SK-MEL-5 (cell line): ENCODE measurements at regions not wholly inside any gene's neighbourhood (a gene's known extent, or its start where the extent isn't known, plus 50 kb on each side); places are given as distances from the start of the nearest gene placed in this dataset.

Source experiments
- DNase-seq: peaks from one replicate; pipeline ENCODE4 v3.0.0-alpha.2; 2016; ENCODE audit warnings: low read depth, low spot score
- in situ Hi-C: cut with HindIII; loops from 2 replicates; pipeline ENCODE4 v1.10.0; 2016; ENCODE audit warnings: low sequenced_read_pairs, high pct_unique_total_duplicates, low pct_unique_long_range_greater_than_20kb

GRCh38 chr10:60644436-60645130 is 133.7 kb upstream of the CDK1 start:
- in situ Hi-C loops, result no loop called here
- DNase-seq, result no peak

DNA sequence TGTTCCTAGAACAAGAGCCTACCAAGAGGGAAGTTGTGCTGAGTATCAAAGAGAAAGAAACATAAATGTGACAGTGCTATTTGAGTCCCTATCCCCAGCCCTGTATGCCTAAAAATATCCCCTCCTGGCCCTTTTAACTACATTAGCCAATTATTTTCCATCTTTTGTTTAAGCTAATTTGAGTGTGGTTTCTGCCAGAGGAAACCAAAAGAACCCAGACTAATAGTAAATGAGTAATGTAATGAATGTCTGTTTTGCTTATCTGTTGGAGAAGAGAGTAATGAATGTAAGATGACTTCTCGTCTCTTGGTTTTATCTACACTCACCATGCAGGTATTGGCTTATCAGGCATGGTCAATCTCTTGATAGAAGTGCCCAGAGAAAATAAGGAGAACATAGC is 134.4 kb upstream of the CDK1 start:
- in situ Hi-C loops, result no loop called here
- DNase-seq, result no peak

DNA sequence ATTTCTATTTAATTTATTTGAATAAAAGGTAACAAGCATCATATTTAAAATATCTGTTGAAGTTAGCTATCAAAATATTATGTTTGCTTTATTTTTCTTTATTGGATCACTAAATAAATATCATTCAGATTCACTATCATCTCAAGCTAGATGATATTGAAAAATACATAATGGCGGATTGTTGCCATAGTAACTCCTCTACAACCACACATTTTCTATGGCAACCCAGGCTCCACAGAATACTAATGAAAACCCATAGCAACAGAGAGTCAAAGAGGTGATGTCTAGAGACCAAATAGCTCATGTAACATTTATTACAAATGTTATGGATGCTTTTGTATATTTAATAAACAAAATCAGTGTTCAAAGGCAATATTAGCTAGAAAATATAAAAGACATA is 148.9 kb upstream of the CDK1 start:
- in situ Hi-C loops, result no loop called here
- no peak for DNase-seq

- in situ Hi-C loops, result no loop called here
- no peak for DNase-seq
Measured at GRCh38 chr10:60627778-60628748, 150.2 kb upstream of the CDK1 start.

DNA sequence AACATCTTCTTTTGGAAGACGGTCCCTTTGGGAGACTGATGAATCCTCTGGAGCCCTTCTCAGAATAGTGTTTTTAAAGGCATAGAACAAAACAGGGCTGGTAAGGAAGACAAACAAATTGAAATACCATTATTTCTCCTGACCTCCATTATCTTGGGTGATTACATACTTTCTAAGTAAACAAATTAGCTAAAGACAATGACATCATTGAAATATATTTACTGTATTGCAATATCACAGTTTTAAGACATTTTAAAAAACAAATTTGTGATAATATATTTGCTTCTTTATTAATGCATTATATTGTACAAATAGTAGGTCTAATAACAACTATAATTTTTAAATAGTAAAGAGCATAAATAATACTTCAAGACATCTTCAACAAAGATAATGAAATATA is 152.2 kb upstream of the CDK1 start:
- in situ Hi-C loops, result no loop called here
- no peak for DNase-seq

DNA sequence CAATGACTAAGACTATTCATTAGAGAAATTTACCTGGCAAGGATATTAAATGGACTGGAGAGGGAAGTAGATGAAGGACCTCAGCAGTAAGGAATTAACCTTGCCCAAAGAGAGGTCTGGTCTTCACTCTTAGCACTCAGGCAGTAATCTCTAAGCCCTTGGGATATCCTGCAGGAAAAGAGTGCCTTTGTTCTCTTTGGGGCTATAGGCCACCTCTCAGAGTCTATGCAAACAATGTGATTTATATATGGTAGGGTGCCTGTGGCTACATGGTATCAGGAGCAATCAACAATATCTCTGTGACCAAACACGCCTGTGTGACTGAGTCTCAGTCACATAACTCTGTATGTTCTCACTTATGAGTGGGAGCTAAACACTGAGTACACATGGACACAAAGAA is 154.7 kb upstream of the CDK1 start:
- no peak for DNase-seq
- in situ Hi-C loops, result no loop called here

DNA sequence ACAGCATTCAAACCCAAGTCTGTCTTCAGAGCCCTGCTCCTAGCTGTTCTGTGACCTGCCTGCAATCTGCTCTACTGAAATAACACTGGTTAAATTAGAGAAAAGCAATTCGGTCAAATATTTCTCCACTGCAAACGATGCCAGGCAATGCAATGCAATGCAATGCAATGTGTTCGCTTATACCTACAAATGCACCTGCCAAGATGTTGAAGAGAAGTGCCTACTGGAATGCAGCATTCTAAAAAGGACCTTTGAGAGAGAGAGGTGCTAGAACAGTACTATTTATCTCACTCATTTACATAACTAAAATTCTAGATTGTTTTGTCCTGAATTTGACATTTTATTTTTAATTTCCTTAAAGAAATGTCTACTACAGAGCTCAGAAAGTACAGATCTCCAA is 157.3 kb upstream of the CDK1 start:
- no peak for DNase-seq
- in situ Hi-C loops, result no loop called here

DNA sequence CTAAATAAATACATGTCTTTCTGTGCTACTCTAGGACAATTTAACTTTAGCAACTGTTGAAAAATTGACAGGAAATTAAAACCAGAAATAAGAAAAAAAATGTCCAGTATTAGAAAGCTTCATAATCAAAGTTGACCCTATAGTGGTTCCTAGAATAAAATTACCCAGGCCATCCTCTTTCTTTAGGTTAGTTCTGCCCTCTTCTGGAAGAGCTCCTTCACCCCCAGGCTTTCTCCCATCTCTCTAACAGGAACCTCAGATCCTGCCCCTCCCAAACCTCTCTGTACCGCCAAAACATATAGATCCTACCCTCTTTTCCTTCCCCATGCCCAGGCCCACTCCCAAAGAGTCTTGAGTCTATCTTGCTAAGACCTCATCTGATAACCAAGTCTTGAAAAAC is 159.4 kb upstream of the CDK1 start:
- no peak for DNase-seq
- in situ Hi-C loops, result no loop called here

- no peak for DNase-seq
- in situ Hi-C loops, result no loop called here
Measured at GRCh38 chr10:60615541-60615940, 162.7 kb upstream of the CDK1 start.

- in situ Hi-C loops, result no loop called here
- no peak for DNase-seq
Measured at GRCh38 chr10:60614363-60614762, 163.9 kb upstream of the CDK1 start.

- DNase-seq, result no peak
- in situ Hi-C loops, result no loop called here
Measured at GRCh38 chr10:60613434-60613833, 164.8 kb upstream of the CDK1 start.

DNA sequence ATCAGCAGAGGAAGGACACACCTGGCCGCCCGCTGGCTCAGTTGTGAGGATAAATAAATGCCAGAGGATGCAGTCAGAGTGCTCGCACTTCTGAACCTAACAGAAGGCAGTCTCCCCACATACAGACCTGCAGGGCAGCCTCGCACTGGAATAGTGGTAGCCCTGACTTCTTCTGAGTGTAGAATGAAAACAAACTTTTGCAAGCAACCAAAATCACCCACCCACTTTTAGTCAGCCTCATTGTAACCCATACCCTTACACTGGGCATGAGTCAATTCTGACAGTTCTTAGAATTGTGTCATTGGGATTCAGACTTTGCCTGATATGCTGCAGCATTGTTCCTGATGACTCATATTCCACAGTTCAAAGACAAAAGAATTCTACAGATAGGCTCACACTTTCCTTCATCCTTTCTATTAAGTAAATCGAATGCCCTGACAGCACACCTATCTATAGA is 167.0 kb upstream of the CDK1 start:
- in situ Hi-C loops, result no loop called here
- DNase-seq, result no peak

GRCh38 chr10:60607372-60607771 is 170.9 kb upstream of the CDK1 start:
- in situ Hi-C loops, result no loop called here
- no peak for DNase-seq

- no peak for DNase-seq
- in situ Hi-C loops, result no loop called here
Measured at GRCh38 chr10:60606343-60607080, 171.8 kb upstream of the CDK1 start.

GRCh38 chr10:60605476-60605875 is 172.8 kb upstream of the CDK1 start:
- DNase-seq, result peak; percentile 71
- in situ Hi-C loops, result no loop called here

DNA sequence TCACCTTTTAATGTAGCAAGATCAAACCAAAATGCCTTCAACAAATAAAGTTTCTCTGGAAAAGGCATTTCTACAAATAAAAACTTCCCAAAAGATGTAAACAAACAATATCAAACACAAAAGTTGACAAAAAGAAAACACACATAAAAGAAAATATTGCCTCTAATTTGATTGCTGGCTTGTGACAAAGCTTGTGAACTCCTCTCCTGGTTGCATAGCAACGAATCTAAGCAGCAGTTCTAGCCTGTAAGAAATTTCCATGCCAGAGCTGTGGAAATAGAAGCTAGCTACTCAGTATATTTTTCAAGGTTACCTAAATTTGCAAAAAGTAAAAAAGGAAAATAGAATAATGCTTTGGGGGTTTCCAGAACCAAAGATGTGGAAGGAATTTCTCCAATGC is 173.9 kb upstream of the CDK1 start:
- in situ Hi-C loops, result no loop called here
- DNase-seq, result no peak

DNA sequence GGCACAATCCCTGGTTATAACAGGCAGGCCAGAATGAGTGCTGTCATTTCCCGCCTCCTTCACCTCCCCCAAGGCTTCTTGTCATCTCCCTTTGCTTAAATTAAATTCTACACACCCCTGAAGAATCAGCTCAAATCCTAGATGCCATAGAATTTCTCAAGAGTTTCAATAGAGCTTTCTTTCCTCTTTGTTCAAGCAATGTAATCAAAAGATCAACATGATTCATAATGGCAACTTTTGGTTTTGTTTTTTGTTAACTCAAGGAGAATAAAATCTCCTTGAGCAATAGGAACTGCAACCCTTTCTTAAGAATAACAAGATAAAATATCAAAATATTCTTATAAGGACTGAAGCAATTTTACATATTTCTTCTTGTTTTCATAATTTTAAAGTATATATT is 180.8 kb upstream of the CDK1 start:
- no peak for DNase-seq
- in situ Hi-C loops, result no loop called here

- DNase-seq, result no peak
- in situ Hi-C loops, result no loop called here
Measured at GRCh38 chr10:60595852-60596251, 182.4 kb upstream of the CDK1 start.
